ENCODE measurements at regions not wholly inside any gene's neighbourhood (a gene's known extent, or its start where the extent isn't known, plus 50 kb on each side); places are given as distances from the start of the nearest gene placed in this dataset.
"Not testable (repeated sequence)": the region's sequence is repeated elsewhere in the genome, so short reads cannot be mapped to it uniquely, and the experiment has no call there.

DNA sequence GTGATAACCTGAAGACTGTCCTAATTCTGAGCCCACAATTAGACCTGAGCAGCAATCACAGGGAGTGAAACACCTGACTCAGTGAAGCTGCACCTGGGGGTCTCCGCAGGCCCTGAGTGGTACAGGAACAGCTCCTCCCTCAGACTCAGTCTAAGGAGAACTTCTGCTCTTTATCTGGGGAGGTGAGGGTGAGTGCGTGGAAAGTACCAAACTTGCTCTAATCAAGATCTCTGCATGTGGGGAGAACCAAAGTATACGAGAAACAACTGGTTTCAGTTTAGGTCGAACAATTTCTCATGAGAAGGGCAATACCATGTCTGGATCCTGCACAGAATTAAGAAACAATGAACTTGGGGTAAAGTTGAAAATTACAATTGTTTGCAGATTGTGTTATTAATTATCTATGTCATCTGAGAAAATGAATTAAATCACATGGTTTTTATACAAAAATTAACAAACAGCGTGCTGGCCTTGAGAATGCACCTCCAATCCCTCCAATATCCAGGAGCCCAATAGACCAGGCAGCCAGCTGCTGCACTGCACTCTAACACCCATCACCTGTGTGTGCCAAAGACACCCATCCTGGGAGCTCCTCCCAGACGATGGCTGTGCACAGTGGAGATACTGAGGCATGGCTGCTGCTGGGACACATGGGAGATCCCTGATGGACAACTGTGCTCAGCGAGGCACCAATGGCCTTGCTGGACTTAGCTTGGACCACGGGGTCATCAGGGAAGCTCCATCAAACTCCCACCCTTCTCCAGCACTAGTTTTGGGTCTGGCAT lies 828.8 kb downstream of the TMEM121 start:
- DNase-seq, H3K36me3 ChIP-seq: not testable (repeated sequence)

DNA sequence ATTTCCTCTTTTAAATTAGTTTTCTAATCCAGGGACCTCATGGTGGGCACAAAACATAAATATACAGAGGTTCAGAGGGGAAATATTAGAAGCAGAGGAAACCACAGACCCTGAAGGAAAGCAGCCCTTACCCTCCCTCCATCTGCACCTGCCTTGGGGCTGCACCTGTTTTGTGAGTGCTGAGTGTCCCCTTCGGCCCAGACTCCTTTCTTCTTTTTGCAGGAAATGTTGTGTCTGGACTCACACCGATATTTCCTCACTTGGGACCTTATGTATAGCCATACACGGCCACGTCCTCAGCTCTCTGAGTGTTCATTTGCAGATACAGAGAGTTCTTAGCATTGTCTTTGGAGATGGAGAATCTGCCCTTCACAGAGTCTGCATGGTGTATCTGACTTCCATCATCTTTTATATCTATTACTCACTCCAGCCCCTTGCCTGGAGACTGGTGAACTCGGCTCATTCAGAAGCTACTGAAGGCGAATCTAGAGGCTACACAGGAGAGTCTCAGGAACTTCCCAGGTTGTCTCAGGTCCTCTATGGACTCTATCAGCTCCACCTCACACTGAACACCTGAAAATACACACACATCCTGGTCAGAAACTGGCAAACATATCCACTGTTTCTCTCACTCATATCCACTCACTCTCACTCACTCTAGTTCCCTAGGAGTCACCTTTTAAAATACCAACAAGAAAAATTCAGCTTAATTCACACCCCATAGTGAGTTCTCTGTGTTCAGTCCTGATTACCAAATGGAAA lies 829.7 kb downstream of the TMEM121 start:
- H3K36me3 ChIP-seq, DNase-seq, H3K4me3 ChIP-seq, H3K27me3 ChIP-seq, H3K9me3 ChIP-seq: not testable (repeated sequence)

More for the DNA sequence above, 828.8 kb downstream of the TMEM121 start:
- H3K4me3 ChIP-seq, H3K27me3 ChIP-seq, H3K9me3 ChIP-seq: not testable (repeated sequence)

DNA sequence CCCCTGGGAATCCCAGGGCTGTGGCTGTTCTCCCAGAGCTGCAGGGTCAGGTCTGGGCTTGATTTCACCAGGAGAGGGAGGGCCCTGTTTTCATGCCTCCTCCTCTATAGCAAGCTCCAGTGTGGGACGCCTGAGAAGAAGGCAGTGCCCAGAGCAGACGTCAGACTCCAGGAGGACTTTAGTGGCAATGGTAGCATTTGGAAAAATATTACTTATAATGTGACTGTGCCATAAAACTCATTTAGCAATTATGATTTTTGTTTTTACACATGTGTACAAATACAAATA lies 830.2 kb downstream of the TMEM121 start:
- DNase-seq, H3K36me3 ChIP-seq, H3K27me3 ChIP-seq, H3K9me3 ChIP-seq, H3K4me3 ChIP-seq: not testable (repeated sequence)

DNA sequence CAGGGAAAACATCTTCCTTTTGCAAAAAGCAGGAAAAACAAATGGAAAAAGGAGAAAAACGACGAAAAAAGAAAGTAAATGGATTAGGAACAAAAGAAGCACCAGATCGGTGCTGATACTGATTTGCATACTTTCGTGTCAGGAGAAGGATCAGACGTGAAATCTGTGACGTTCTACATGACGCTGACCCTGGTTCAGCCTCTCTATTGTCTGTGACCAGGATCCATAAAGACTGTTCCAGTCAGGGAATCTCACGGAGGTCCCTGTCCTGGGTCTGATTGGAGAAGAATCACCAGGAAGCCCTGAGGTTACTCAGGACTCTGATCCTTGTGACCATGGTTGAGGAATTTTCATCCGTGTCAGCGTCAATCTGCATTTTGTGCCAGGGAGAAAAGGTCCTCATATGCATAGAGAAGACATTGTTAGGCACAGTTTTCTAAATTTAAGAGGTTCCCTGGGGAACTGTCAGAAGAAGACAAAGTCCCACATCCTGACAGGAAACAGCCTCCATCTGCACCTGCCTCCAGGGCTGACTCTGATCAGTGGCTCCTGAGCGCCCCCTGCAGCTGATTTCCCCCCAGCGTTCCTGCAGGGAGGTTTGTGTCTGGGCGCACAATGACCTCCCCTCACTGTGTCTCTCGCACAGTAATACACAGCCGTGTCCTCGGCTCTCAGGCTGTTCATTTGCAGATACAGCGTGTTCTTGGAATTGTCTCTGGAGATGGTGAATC lies 832.9 kb downstream of the TMEM121 start:
- not testable (repeated sequence) for H3K27me3 ChIP-seq, H3K4me3 ChIP-seq, H3K9me3 ChIP-seq, H3K36me3 ChIP-seq, DNase-seq

DNA sequence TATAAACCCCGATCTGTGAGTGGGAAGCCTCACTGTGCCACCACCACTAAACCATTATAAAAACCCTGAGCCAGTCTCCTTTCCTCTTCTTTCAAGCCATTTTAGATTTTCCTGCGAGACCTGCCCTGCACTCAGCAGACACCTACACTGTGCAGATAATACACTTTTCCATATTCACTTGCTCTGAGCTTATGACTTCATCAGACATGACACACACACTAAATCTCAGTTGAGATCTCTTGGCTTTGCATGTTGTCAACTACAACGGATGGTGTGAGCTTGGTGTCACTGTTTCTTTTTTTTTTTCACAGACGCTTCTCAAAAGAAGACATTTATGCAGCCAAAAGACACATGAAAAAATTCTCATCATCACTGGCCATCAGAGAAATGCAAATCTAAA lies 839.0 kb downstream of the TMEM121 start:
- H3K36me3 ChIP-seq, H3K9me3 ChIP-seq, H3K27me3 ChIP-seq, DNase-seq, H3K4me3 ChIP-seq: not testable (repeated sequence)

DNA sequence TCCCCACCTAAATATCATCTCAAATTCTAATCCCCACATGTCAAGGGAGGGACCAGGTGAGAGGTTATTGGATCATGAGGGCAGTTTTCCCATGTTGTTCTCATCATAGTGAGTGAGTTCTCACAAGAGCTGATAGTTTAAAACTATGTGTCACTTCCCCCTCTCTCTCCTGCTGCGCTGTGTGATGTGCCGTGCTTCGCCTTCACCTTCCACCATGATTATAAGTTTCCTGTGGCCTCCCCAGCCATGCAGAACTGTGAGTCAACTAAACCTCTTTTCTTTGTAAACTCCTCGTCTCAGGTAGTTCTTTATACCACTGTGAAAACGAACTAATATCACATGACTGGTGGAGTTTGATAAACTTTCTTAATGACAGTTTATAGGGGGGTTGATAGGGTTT lies 839.5 kb downstream of the TMEM121 start:
- H3K4me3 ChIP-seq, H3K36me3 ChIP-seq, DNase-seq, H3K27me3 ChIP-seq, H3K9me3 ChIP-seq: not testable (repeated sequence)

DNA sequence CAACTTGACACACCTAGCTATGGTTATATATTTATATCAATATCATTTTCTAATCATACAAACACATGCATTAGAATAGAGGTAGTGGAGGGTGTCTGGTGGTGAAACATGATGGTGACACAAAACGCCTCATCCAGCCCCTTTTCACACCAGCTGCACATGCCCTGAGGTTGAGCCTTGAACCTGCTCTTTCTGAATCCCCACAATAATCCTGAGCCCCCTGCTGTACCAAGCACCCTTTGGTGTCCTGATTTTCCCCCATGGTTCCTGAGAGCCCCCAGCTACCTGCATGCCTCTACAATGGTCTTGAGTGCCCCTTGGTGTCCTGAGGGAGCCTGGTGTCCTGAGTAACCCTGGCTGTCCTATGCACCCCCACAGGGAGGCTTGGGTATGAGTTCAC lies 840.6 kb downstream of the TMEM121 start:
- H3K27me3 ChIP-seq, DNase-seq, H3K4me3 ChIP-seq, H3K9me3 ChIP-seq, H3K36me3 ChIP-seq: not testable (repeated sequence)

DNA sequence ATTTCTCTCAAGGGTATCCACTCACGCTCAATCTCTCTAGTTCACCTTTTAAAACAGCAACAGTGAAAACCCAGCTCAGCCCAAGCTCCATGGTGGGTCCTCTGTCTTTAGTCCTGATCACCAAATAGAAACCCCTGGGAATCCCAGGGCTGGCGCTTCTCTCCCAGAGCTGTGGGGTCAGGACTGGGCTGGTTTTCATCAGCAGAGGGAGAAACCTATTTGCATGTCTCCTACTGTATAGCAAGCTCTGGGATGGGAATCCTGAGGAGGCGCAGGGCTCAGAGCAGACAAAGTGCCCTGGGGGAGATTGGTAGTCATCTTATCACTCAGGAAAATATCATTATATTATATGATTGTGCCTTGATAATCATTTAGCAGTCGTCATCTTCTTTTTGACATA lies 843.1 kb downstream of the TMEM121 start:
- not testable (repeated sequence) for H3K36me3 ChIP-seq, H3K4me3 ChIP-seq, DNase-seq, H3K27me3 ChIP-seq, H3K9me3 ChIP-seq

DNA sequence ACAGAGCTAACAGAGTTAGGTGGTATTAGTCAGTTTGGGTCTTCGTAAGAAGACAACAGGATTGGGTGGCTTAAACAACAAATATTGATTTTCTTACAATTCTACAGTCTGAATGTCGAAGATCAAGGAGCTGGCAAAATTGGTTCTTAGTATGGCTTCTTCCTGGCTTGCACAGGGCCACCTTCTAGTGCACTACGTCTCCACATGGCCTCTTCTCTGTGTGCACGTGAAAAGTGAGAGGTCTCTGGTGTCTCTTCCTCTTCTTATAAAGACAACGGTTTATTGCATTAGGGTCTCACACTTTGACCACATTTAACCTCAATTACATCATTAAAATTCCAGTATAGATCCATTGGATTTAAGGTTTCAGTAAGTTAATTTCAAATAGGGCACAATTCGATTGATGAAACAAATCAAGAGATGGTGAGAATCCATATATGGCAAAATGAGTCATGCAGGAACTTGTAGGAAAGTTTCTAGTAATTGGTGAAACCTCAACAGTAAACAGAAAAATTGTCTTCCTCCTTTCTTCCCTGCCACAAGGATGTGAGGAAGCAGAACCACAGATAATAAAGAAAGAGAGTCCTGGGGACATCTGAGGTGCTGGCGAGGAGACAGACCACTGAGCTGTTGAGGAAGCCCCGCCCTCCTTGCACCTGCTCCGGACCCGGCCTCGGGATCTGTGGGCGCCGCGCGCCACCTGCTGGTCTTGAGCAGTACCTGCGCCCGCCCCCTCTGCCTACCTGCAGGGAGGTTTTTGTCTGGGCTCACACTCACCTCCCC lies 846.7 kb downstream of the TMEM121 start:
- H3K9me3 ChIP-seq = no peaks in the 10 kb centered on the region
- DNase-seq = peak; percentile 20
- no peak overlapping the region for H3K4me3 ChIP-seq
- H3K36me3 ChIP-seq = no peaks in the 10 kb centered on the region
- H3K27me3 ChIP-seq = no peaks in the 10 kb centered on the region

DNA sequence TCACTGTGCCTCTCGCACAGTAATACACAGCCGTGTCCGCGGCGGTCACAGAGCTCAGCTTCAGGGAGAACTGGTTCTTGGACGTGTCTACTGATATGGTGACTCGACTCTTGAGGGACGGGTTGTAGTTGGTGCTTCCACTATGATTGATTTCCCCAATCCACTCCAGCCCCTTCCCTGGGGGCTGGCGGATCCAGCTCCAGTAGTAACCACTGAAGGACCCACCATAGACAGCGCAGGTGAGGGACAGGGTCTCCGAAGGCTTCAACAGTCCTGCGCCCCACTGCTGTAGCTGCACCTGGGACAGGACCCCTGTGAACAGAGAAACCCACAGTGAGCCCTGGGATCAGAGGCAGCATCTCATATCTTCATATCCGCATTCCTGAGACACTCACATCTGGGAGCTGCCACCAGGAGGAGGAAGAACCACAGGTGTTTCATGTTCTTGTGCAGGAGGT lies 847.3 kb downstream of the TMEM121 start:
- not testable (repeated sequence) for H3K4me3 ChIP-seq, DNase-seq, H3K9me3 ChIP-seq, H3K27me3 ChIP-seq, H3K36me3 ChIP-seq

DNA sequence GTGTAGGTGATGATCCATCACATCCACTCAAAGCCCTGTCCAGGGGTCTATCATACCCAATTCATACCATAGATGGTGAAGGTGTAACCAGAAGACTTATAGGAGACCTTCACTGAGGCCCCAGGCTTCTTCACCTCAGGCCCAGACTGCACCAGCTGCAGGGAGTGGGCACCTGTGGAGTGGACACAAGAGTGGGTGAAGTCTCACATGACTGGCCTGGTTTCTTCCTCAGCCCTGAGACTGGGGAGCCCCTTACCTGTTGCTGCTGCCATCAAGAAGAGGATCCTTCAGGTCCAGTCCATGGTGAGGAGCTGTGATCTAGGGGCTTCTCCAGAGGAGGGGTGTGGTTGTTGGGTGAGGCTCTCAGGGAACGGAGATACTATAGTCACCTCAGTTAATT lies 851.0 kb downstream of the TMEM121 start:
- H3K9me3 ChIP-seq = no peaks in the 10 kb centered on the region

DNA sequence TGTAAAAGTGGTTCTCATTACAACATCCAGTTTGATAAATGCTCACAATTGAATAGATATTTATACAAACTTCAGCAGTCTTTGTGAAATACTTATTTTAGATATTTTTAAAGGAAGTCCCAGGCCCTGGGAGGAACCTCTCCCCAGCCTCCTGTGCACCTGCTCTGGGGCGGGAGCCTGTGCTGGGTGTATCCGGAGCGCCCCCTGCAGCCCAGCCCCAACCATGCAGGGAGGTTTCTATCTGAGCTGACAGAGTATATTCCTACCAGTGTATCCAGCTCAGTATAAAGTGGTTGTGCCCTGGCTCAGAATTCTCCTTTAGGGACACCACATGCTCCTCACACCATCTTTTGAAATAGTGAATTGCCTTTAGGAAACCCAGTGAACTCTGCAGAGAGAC lies 851.8 kb downstream of the TMEM121 start:
- Histone ChIP-seq H3K27me3 (no peaks in the 10 kb centered on the region), H3K9me3 (no peaks in the 10 kb centered on the region), H3K4me3 (no peak overlapping the region), H3K36me3 (no peaks in the 10 kb centered on the region)
- no peak for DNase-seq

More for the DNA sequence above, 851.0 kb downstream of the TMEM121 start:
- H3K27me3 ChIP-seq = no peaks in the 10 kb centered on the region
- H3K4me3 ChIP-seq = no peak overlapping the region
- no peaks in the 10 kb centered on the region for H3K36me3 ChIP-seq
- DNase-seq = no peak

DNA sequence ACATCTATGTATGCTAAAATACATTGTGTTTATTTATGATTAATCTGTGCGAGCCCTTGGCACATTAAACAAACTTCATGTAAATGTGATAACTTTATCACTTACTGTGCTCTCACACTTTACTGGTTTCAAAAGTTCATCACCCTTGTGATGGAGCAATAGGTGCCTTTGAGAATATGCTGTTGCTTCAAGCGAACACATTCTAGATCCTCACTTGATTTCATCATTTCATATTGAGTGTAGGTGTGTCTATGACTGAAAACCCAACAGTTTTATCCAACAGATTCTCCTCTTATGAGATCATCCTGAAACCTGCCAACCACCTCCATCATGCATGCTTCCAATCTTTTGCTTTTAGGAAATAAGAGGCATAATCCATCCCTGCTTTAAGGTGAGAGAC lies 854.4 kb downstream of the TMEM121 start:
- no peak for DNase-seq
- Histone ChIP-seq H3K9me3 (no peaks in the 10 kb centered on the region), H3K27me3 (no peaks in the 10 kb centered on the region), H3K4me3 (no peak overlapping the region), H3K36me3 (no peaks in the 10 kb centered on the region)

DNA sequence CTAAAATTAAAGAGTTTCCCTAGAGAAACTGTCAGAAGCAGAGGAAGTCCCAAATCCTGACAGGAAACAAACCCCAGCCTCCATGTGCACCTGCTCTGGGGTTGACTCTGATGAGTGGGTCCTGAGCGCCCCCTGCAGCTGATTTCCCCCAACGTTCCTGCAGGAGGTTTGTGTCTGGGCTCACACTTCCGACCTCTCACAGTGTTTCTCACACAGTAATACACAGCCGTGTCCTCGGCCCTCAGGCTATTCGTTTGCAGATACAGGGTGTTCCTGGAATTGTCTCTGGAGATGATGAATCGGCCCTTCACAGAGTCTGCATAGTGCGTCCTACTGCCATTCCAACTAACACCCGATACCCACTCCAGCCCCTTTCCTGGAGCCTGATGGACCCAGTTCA lies 862.8 kb downstream of the TMEM121 start:
- not testable (repeated sequence) for DNase-seq, H3K36me3 ChIP-seq, H3K27me3 ChIP-seq, H3K9me3 ChIP-seq, H3K4me3 ChIP-seq

DNA sequence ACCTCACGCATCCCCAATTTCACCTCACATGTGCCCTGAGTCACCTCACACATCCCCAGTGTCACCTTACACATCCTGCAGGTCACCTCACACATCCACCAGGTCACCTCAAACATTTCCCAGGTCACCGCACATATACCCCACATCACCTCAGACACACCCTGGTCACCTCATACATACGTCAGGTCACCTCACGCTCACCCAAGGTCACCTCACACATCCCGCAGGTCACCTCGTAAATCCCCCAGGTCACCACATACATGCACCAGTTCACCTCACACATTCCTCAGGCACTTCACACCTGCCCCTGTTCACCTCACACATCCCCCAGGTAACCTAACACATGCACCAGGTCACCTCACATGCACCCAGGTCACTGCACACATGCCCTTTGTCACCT lies 864.0 kb downstream of the TMEM121 start:
- Histone ChIP-seq H3K36me3 (no peaks in the 10 kb centered on the region), H3K9me3 (no peaks in the 10 kb centered on the region), H3K27me3 (no peaks in the 10 kb centered on the region), H3K4me3 (no peak overlapping the region)
- DNase-seq = no peak

DNA sequence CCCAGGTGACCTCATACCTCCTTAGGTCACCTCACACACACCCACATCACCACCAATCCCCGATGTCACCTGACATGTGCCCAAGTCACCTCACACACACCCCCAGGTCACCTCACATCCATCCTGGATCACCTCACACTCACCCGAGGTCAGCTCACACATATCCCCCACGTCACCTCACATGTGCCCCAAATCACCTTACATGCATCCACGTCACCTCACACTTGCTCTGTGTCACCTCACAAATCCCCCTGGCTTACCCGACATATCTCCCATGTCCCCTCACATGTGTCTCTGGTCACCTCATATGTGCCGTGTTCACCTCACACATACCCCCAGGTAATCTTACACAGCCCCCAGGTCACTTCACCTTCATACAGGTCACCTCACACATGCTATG lies 864.6 kb downstream of the TMEM121 start:
- H3K36me3 ChIP-seq = no peaks in the 10 kb centered on the region
- no peak overlapping the region for H3K4me3 ChIP-seq
- H3K9me3 ChIP-seq = no peaks in the 10 kb centered on the region

DNA sequence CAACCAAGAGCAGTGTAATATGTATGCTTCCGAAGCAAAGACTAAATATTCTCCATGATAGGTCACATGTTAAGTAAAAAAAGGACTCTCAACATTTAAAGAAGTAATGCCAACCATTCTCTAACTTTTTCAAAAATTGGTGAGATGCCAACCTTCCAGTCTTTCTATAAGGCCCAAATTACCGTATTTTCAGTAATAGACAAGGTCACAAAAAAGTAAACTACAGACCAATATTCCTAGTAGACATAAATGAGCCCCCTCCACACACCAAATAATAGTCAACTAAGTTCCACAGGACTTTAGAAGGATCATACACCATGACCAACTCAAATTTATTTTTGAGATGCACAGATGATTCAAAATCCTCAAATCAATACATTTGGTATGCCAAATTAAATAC lies 867.4 kb downstream of the TMEM121 start:
- Histone ChIP-seq H3K9me3 (no peaks in the 10 kb centered on the region), H3K36me3 (no peaks in the 10 kb centered on the region)
- DNase-seq = no peak

More for the DNA sequence above, 864.6 kb downstream of the TMEM121 start:
- H3K27me3 ChIP-seq = no peaks in the 10 kb centered on the region
- no peak for DNase-seq

More for the DNA sequence above, 867.4 kb downstream of the TMEM121 start:
- Histone ChIP-seq H3K4me3 (no peak overlapping the region), H3K27me3 (no peaks in the 10 kb centered on the region)
